ENCODE measurements at regions not wholly inside any gene's neighbourhood (a gene's known extent, or its start where the extent isn't known, plus 50 kb on each side); places are given as distances from the start of the nearest gene placed in this dataset.

DNA sequence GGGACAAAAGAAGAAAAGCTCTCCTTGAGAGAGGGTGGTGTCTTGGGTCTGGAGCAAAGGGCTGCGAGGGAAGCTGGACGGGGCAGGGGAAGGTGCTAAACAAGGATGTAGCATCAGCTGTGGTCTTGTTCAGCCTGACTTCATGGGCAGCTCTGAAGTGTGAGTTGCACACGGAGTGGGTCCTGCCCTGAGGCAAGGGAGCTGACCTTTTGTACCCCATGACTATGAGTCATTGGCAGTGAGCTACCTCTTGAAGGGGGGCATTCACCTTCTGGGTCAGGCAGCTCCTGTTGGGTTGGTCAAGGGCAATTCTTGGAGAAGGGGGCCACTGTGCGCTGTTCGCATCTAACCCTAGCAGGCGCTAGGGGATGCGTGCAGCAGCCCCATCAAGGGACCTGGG, 151.8 kb downstream of the SMIM20 start:
- TF ChIP-seq EZH2 (IDR thresholded peaks at IDR 0.05; ENCODE audit: low read length, unreplicated experiment) (no peak), EZH2phosphoT487 (IDR thresholded peaks at IDR 0.05; ENCODE audit: borderline replicate concordance, low read length) (no peak)
- TF ChIP-seq, protein P1, sequence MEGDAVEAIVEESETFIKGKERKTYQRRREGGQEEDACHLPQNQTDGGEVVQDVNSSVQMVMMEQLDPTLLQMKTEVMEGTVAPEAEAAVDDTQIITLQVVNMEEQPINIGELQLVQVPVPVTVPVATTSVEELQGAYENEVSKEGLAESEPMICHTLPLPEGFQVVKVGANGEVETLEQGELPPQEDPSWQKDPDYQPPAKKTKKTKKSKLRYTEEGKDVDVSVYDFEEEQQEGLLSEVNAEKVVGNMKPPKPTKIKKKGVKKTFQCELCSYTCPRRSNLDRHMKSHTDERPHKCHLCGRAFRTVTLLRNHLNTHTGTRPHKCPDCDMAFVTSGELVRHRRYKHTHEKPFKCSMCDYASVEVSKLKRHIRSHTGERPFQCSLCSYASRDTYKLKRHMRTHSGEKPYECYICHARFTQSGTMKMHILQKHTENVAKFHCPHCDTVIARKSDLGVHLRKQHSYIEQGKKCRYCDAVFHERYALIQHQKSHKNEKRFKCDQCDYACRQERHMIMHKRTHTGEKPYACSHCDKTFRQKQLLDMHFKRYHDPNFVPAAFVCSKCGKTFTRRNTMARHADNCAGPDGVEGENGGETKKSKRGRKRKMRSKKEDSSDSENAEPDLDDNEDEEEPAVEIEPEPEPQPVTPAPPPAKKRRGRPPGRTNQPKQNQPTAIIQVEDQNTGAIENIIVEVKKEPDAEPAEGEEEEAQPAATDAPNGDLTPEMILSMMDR (conservative IDR thresholded peaks at IDR 0.05; ENCODE audit: low read depth, low read length): no peak

Data from PC-3 (cell line).